ENCODE measurements at regions not wholly inside any gene's neighbourhood (a gene's known extent, or its start where the extent isn't known, plus 50 kb on each side); places are given as distances from the start of the nearest gene placed in this dataset.

DNA sequence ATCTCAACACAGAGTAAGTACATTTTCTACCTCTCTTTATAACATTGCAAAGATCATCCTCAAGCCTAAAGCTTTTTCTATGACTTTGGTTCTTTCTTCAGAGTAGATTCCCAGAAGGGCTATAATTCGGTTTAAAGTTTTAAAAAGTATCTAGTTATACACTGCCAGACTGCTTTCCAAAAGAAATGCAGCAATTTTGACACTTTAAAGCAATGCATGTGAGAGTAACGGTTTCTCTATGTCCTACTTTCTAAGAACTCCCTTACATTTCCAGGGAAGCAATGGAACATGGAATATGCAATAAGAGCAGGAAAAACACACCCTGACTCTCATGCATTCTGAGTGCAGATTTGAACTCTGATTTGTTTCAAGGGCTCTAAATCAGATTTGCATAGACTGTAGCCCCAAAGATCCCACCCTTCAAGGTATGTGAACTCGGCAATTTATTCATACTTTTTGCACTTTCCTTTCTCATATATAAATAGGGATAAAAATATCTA lies 331.6 kb downstream of the HHIPL2 start:
- no peak for TF ChIP-seq ARNTL (CRISPR knock-in tag; IDR thresholded peaks at IDR 0.05; ENCODE audit: borderline replicate concordance, low read depth)
- no peak for TF ChIP-seq ZFP3 (CRISPR knock-in tag; IDR thresholded peaks at IDR 0.05)
- no peak for TF ChIP-seq SNAI2 (CRISPR knock-in tag; IDR thresholded peaks at IDR 0.05)
- TF ChIP-seq, protein P1, sequence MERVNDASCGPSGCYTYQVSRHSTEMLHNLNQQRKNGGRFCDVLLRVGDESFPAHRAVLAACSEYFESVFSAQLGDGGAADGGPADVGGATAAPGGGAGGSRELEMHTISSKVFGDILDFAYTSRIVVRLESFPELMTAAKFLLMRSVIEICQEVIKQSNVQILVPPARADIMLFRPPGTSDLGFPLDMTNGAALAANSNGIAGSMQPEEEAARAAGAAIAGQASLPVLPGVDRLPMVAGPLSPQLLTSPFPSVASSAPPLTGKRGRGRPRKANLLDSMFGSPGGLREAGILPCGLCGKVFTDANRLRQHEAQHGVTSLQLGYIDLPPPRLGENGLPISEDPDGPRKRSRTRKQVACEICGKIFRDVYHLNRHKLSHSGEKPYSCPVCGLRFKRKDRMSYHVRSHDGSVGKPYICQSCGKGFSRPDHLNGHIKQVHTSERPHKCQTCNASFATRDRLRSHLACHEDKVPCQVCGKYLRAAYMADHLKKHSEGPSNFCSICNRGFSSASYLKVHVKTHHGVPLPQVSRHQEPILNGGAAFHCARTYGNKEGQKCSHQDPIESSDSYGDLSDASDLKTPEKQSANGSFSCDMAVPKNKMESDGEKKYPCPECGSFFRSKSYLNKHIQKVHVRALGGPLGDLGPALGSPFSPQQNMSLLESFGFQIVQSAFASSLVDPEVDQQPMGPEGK (CRISPR knock-in tag; IDR thresholded peaks at IDR 0.05; ENCODE audit: borderline replicate concordance), result no peak
- TF ChIP-seq ZNF70 (CRISPR knock-in tag; IDR thresholded peaks at IDR 0.05), result no peak

Data from SK-N-SH treated with all-trans-retinoic acid at 6 μM for 48 hours (cell line).